ENCODE measurements at regions not wholly inside any gene's neighbourhood (a gene's known extent, or its start where the extent isn't known, plus 50 kb on each side); places are given as distances from the start of the nearest gene placed in this dataset.

- Histone ChIP-seq H3K9me3 (no peaks in the 10 kb centered on the region), H3K27ac (no peak overlapping the region), H3K27me3 (no peaks in the 10 kb centered on the region), H3K4me1 (no peaks in the 10 kb centered on the region), H3K4me3 (no peak overlapping the region), H3K36me3 (replicated peaks in 1 of 2; ENCODE audit: insufficient read depth in 1 of 2, low read depth in 2 of 2) (no peaks in the 10 kb centered on the region)
- TF ChIP-seq CTCF (IDR thresholded peaks at IDR 0.05) (no peak), POLR2A (IDR thresholded peaks at IDR 0.05) (no peak)
- no peak for ATAC-seq
- intact Hi-C loops (cut with DNase I) = no loop called here
- DNase-seq = no peak
Observed at GRCh38 chr6:121020656-121021055, 313.6 kb downstream of the TBC1D32 start.

GRCh38 chr6:121008553-121008952 is 325.7 kb downstream of the TBC1D32 start:
- H3K36me3 ChIP-seq (replicated peaks in 1 of 2; ENCODE audit: insufficient read depth in 1 of 2, low read depth in 2 of 2) = no peaks in the 10 kb centered on the region
- DNase-seq = no peak
- H3K4me1 ChIP-seq = no peaks in the 10 kb centered on the region
- no peak for TF ChIP-seq POLR2A (IDR thresholded peaks at IDR 0.05)
- TF ChIP-seq CTCF (IDR thresholded peaks at IDR 0.05) = no peak
- H3K27me3 ChIP-seq = no peaks in the 10 kb centered on the region
- H3K27ac ChIP-seq = no peak overlapping the region
- intact Hi-C loops (cut with DNase I) = no loop called here
- no peak for ATAC-seq
- no peak overlapping the region for H3K4me3 ChIP-seq
- no peaks in the 10 kb centered on the region for H3K9me3 ChIP-seq

GRCh38 chr6:121006024-121006423 is 328.3 kb downstream of the TBC1D32 start:
- Histone ChIP-seq H3K9me3 (no peaks in the 10 kb centered on the region), H3K36me3 (replicated peaks in 1 of 2; ENCODE audit: insufficient read depth in 1 of 2, low read depth in 2 of 2) (no peaks in the 10 kb centered on the region), H3K27ac (no peak overlapping the region), H3K27me3 (no peaks in the 10 kb centered on the region), H3K4me3 (no peak overlapping the region), H3K4me1 (no peaks in the 10 kb centered on the region)
- intact Hi-C loops (cut with DNase I) = no loop called here
- TF ChIP-seq POLR2A (IDR thresholded peaks at IDR 0.05) (no peak), CTCF (IDR thresholded peaks at IDR 0.05) (no peak)
- WGBS, 2 donors = 73 to 81% methylated on average over 2 of the region's 2 CpGs
- ATAC-seq (no peak), DNase-seq (no peak)

GRCh38 chr6:121000381-121000780 is 333.9 kb downstream of the TBC1D32 start:
- H3K4me3 ChIP-seq = no peak overlapping the region
- no peaks in the 10 kb centered on the region for H3K9me3 ChIP-seq
- intact Hi-C loops (cut with DNase I) = no loop called here
- H3K27me3 ChIP-seq = no peaks in the 10 kb centered on the region
- ATAC-seq (no peak), DNase-seq (no peak)
- H3K27ac ChIP-seq = no peak overlapping the region
- no peaks in the 10 kb centered on the region for H3K4me1 ChIP-seq
- no peaks in the 10 kb centered on the region for H3K36me3 ChIP-seq (replicated peaks in 1 of 2; ENCODE audit: insufficient read depth in 1 of 2, low read depth in 2 of 2)
- WGBS, 2 donors = 56 to 58% methylated on average over 5 of the region's 5 CpGs
- no peak for TF ChIP-seq POLR2A (IDR thresholded peaks at IDR 0.05)
- TF ChIP-seq CTCF (IDR thresholded peaks at IDR 0.05) = no peak

- Histone ChIP-seq H3K4me3 (no peak overlapping the region), H3K36me3 (replicated peaks in 1 of 2; ENCODE audit: insufficient read depth in 1 of 2, low read depth in 2 of 2) (no peaks in the 10 kb centered on the region), H3K27me3 (no peaks in the 10 kb centered on the region), H3K27ac (no peak overlapping the region), H3K4me1 (no peaks in the 10 kb centered on the region), H3K9me3 (no peaks in the 10 kb centered on the region)
- no peak for ATAC-seq
- intact Hi-C loops (cut with DNase I) = no loop called here
- WGBS, 2 donors = 54 to 55% methylated on average over 5 of the region's 5 CpGs
- TF ChIP-seq CTCF (IDR thresholded peaks at IDR 0.05) = no peak
- no peak for TF ChIP-seq POLR2A (IDR thresholded peaks at IDR 0.05)
- no peak for DNase-seq
Observed at GRCh38 chr6:120996340-120996739, 337.9 kb downstream of the TBC1D32 start.

Measured in body of pancreas (tissue), 4 donors.